ENCODE measurements at regions not wholly inside any gene's neighbourhood (a gene's known extent, or its start where the extent isn't known, plus 50 kb on each side); places are given as distances from the start of the nearest gene placed in this dataset.

GRCh38 chr2:236632295-236633218 is 62.9 kb downstream of the ACKR3 start:
- Histone ChIP-seq H3K4me2 (ENCODE audit: low read depth, low read length) (no peak overlapping the region), H3K4me1 (ENCODE audit: low read length) (no peaks in the 10 kb centered on the region), H3K9me2 (replicated peaks; ENCODE audit: insufficient read depth, low read length) (no peaks in the 10 kb centered on the region), H4K20me1 (ENCODE audit: insufficient read depth, low read length) (no peaks in the 10 kb centered on the region), H3K4me3 (ENCODE audit: low read length) (no peak overlapping the region), H3F3A (ENCODE audit: insufficient read depth, low read length) (no peaks in the 10 kb centered on the region), H2AFZ (ENCODE audit: low read length) (no peak overlapping the region), H3K9me3 (replicated peaks; ENCODE audit: insufficient read depth, low read length) (no peaks in the 10 kb centered on the region), H3K27ac (ENCODE audit: low read length) (no peak overlapping the region), H3K27me3 (replicated peaks; ENCODE audit: insufficient read depth, low read length) (no peaks in the 10 kb centered on the region), H3K36me3 (replicated peaks; ENCODE audit: insufficient read depth, low read length) (no peaks in the 10 kb centered on the region), H3K9ac (ENCODE audit: low read length) (no peak overlapping the region), H3K79me2 (ENCODE audit: low read length) (no peaks in the 10 kb centered on the region)
- no peak for DNase-seq
- TF ChIP-seq CTCF (IDR thresholded peaks at IDR 0.05; ENCODE audit: low read length) (no peak), EZH2 (optimal IDR thresholded peaks at IDR 0.05; ENCODE audit: low read depth, low read length) (no peak), EZH2phosphoT487 (IDR thresholded peaks at IDR 0.05; ENCODE audit: low read length) (no peak)

- H3K4me2 ChIP-seq (ENCODE audit: low read depth, low read length) = no peak overlapping the region
- no peak overlapping the region for H2AFZ ChIP-seq (ENCODE audit: low read length)
- no peaks in the 10 kb centered on the region for H3K9me3 ChIP-seq (replicated peaks; ENCODE audit: insufficient read depth, low read length)
- H3K79me2 ChIP-seq (ENCODE audit: low read length) = no peaks in the 10 kb centered on the region
- TF ChIP-seq EZH2phosphoT487 (IDR thresholded peaks at IDR 0.05; ENCODE audit: low read length) (no peak), CTCF (IDR thresholded peaks at IDR 0.05; ENCODE audit: low read length) (no peak), EZH2 (optimal IDR thresholded peaks at IDR 0.05; ENCODE audit: low read depth, low read length) (no peak)
- no peak overlapping the region for H3K27ac ChIP-seq (ENCODE audit: low read length)
- H3K4me3 ChIP-seq (ENCODE audit: low read length) = no peak overlapping the region
- H4K20me1 ChIP-seq (ENCODE audit: insufficient read depth, low read length) = no peaks in the 10 kb centered on the region
- no peaks in the 10 kb centered on the region for H3F3A ChIP-seq (ENCODE audit: insufficient read depth, low read length)
- no peaks in the 10 kb centered on the region for H3K27me3 ChIP-seq (replicated peaks; ENCODE audit: insufficient read depth, low read length)
- H3K4me1 ChIP-seq (ENCODE audit: low read length) = no peaks in the 10 kb centered on the region
- no peaks in the 10 kb centered on the region for H3K9me2 ChIP-seq (replicated peaks; ENCODE audit: insufficient read depth, low read length)
- no peak overlapping the region for H3K9ac ChIP-seq (ENCODE audit: low read length)
- no peak for DNase-seq
- no peaks in the 10 kb centered on the region for H3K36me3 ChIP-seq (replicated peaks; ENCODE audit: insufficient read depth, low read length)
Measured at GRCh38 chr2:236633219-236633570, 63.6 kb downstream of the ACKR3 start.

GRCh38 chr2:236633775-236634560 is 64.3 kb downstream of the ACKR3 start:
- Histone ChIP-seq H4K20me1 (ENCODE audit: insufficient read depth, low read length) (no peaks in the 10 kb centered on the region), H3K9me3 (replicated peaks; ENCODE audit: insufficient read depth, low read length) (no peaks in the 10 kb centered on the region), H2AFZ (ENCODE audit: low read length) (no peak overlapping the region), H3K9ac (ENCODE audit: low read length) (no peak overlapping the region), H3K27me3 (replicated peaks; ENCODE audit: insufficient read depth, low read length) (no peaks in the 10 kb centered on the region), H3K9me2 (replicated peaks; ENCODE audit: insufficient read depth, low read length) (no peaks in the 10 kb centered on the region), H3F3A (ENCODE audit: insufficient read depth, low read length) (no peaks in the 10 kb centered on the region), H3K4me3 (ENCODE audit: low read length) (no peak overlapping the region), H3K4me2 (ENCODE audit: low read depth, low read length) (no peak overlapping the region), H3K27ac (ENCODE audit: low read length) (no peak overlapping the region), H3K36me3 (replicated peaks; ENCODE audit: insufficient read depth, low read length) (no peaks in the 10 kb centered on the region), H3K4me1 (ENCODE audit: low read length) (no peaks in the 10 kb centered on the region), H3K79me2 (ENCODE audit: low read length) (no peaks in the 10 kb centered on the region)
- TF ChIP-seq EZH2 (optimal IDR thresholded peaks at IDR 0.05; ENCODE audit: low read depth, low read length) (no peak), EZH2phosphoT487 (IDR thresholded peaks at IDR 0.05; ENCODE audit: low read length) (no peak), CTCF (IDR thresholded peaks at IDR 0.05; ENCODE audit: low read length) (no peak)
- no peak for DNase-seq
